ENCODE measurements at regions not wholly inside any gene's neighbourhood (a gene's known extent, or its start where the extent isn't known, plus 50 kb on each side); places are given as distances from the start of the nearest gene placed in this dataset.

DNA sequence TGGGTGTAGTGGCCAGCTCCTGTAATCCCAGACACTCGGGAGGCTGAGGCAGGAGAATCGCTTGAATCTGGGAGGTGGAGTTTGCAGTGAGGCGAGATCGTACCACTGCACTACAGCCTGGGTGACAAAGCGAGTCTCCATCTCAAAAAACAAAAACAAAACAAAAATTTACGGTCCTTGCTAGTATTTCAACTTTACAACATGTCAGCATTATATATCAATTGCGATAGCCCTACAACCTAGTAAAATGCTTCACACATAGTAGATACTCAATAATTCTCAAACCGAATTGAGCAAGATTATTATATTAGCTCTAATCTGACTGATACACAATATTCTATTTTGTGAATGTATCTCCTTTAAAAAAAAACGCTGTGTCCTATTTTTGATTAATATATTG is 1411.0 kb upstream of the WWC1 start:
- intact Hi-C loops (cut with DNase I), result no loop called here
- Histone ChIP-seq H3K27me3 (no peaks in the 10 kb centered on the region), H3K36me3 (replicated peaks in 1 of 2) (no peaks in the 10 kb centered on the region), H3K4me3 (no peak overlapping the region), H3K4me1 (replicated peaks in 1 of 2) (no peaks in the 10 kb centered on the region), H3K27ac (no peak overlapping the region), H3K9me3 (replicated peaks in 1 of 3) (no peaks in the 10 kb centered on the region)
- WGBS, 4 donors, result 72 to 80% (median 77%) methylated on average over 9 of the region's 9 CpGs
- no peak for TF ChIP-seq POLR2A (IDR thresholded peaks at IDR 0.05)
- TF ChIP-seq, protein P1, sequence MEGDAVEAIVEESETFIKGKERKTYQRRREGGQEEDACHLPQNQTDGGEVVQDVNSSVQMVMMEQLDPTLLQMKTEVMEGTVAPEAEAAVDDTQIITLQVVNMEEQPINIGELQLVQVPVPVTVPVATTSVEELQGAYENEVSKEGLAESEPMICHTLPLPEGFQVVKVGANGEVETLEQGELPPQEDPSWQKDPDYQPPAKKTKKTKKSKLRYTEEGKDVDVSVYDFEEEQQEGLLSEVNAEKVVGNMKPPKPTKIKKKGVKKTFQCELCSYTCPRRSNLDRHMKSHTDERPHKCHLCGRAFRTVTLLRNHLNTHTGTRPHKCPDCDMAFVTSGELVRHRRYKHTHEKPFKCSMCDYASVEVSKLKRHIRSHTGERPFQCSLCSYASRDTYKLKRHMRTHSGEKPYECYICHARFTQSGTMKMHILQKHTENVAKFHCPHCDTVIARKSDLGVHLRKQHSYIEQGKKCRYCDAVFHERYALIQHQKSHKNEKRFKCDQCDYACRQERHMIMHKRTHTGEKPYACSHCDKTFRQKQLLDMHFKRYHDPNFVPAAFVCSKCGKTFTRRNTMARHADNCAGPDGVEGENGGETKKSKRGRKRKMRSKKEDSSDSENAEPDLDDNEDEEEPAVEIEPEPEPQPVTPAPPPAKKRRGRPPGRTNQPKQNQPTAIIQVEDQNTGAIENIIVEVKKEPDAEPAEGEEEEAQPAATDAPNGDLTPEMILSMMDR (IDR thresholded peaks at IDR 0.05), result no peak
- no peak for DNase-seq

DNA sequence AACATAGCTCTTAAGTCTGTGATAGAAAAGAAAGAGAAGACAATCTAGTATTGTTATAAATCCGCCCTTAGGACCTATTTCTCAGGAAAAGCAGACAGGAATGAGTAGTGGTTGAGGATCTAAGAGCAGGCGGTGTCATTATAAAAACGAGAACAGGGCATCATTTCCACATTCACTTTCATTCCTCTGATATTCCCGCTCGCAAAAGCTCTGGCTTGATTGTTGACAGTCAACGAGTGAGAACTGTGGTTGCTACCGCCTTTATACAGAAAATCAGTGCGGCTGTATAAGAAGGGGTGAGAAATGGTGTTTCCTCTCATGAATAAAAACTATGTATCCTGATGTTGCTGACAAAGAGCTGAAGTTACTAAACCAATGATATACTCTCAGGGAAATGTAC is 1409.6 kb upstream of the WWC1 start:
- Histone ChIP-seq H3K4me3 (no peak overlapping the region), H3K9me3 (replicated peaks in 1 of 3) (no peaks in the 10 kb centered on the region), H3K27me3 (no peaks in the 10 kb centered on the region), H3K4me1 (replicated peaks in 1 of 2) (no peaks in the 10 kb centered on the region), H3K27ac (no peak overlapping the region), H3K36me3 (replicated peaks in 1 of 2) (no peaks in the 10 kb centered on the region)
- WGBS, 4 donors, result 53 to 65% (median 62%) methylated on average over 8 of the region's 8 CpGs
- no peak for DNase-seq
- no peak for TF ChIP-seq POLR2A (IDR thresholded peaks at IDR 0.05)
- TF ChIP-seq, protein P1 (IDR thresholded peaks at IDR 0.05), result no peak
- intact Hi-C loops (cut with DNase I), result no loop called here

DNA sequence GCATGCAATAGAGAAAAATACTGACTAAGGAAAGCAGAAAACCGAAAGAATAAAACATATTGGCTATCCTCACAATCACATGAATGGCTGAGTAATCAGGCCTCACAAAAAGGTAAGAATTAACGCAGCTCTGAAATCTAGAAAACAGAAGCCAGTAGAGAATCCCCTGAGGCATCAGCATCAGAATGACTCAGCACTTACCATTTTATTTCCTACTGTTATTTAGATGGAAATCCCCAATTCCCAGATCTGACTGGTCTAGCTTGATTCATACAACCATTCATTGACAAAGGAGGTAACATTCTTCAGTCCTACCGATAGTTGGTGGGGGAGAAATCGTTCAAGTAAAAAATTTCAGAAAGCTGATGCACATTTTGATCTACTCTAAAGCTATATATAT is 1408.4 kb upstream of the WWC1 start:
- Histone ChIP-seq H3K4me3 (no peak overlapping the region), H3K9me3 (replicated peaks in 1 of 3) (no peaks in the 10 kb centered on the region), H3K27me3 (no peaks in the 10 kb centered on the region), H3K4me1 (replicated peaks in 1 of 2) (no peaks in the 10 kb centered on the region), H3K36me3 (replicated peaks in 1 of 2) (no peaks in the 10 kb centered on the region), H3K27ac (no peak overlapping the region)
- DNase-seq, result no peak
- WGBS, 4 donors, result 74 to 78% (median 76%) methylated on average over 4 of the region's 4 CpGs
- TF ChIP-seq, protein P1 (IDR thresholded peaks at IDR 0.05), result no peak
- no peak for TF ChIP-seq POLR2A (IDR thresholded peaks at IDR 0.05)
- intact Hi-C loops (cut with DNase I), result no loop called here

DNA sequence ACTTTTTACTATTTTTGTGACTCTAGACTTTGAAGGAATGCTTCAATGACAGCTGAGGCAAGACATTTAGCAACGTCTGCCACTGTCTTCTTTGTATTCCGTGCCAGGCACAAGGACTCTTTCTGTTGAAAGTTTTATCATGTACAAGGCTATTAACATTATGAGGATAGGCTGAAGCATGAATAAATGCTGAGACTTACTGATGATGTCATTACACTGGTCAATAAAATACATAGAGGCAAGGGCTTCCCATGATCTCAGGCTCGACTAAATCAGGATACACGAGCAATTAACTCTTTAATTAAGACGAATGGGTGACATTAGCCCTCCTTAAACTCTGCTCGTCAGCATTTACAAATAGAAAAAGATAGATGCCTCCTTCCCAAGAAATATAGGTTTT is 1393.3 kb upstream of the WWC1 start:
- TF ChIP-seq POLR2A (IDR thresholded peaks at IDR 0.05), result no peak
- TF ChIP-seq, protein P1 (IDR thresholded peaks at IDR 0.05), result no peak
- Histone ChIP-seq H3K27ac (no peak overlapping the region), H3K4me1 (replicated peaks in 1 of 2) (no peaks in the 10 kb centered on the region), H3K36me3 (replicated peaks in 1 of 2) (no peaks in the 10 kb centered on the region), H3K9me3 (replicated peaks in 1 of 3) (no peaks in the 10 kb centered on the region), H3K27me3 (no peaks in the 10 kb centered on the region), H3K4me3 (no peak overlapping the region)
- intact Hi-C loops (cut with DNase I), result no loop called here
- 28 to 43% (median 34%) methylated on average over 6 of the region's 6 CpGs for WGBS, 4 donors
- no peak for DNase-seq
